ENCODE measurements at regions not wholly inside any gene's neighbourhood (a gene's known extent, or its start where the extent isn't known, plus 50 kb on each side); places are given as distances from the start of the nearest gene placed in this dataset.

- no peak for DNase-seq
- 80% methylated on average over 1 of the region's 9 CpGs for WGBS (ENCODE audit: insufficient coverage, low lambda C conversion rate)
- no peaks in the 10 kb centered on the region for H3K27me3 ChIP-seq (ENCODE audit: control insufficient read depth, insufficient read depth, low read length)
- H3K36me3 ChIP-seq (ENCODE audit: control insufficient read depth, insufficient read depth, low read length), result no peaks in the 10 kb centered on the region
- H3K9me3 ChIP-seq (ENCODE audit: control insufficient read depth, low read depth, low read length), result no peaks in the 10 kb centered on the region
- H3K4me1 ChIP-seq (ENCODE audit: control insufficient read depth, insufficient read depth, low read length), result peaks cover 17% of the 10 kb centered on the region
- no peak overlapping the region for H3K27ac ChIP-seq (ENCODE audit: low read length)
- no peak overlapping the region for H3K4me3 ChIP-seq (ENCODE audit: low read length)
These were observed 105.2 kb upstream of the OR5AK2 start for GRCh38 chr11:56883371-56883987.

GRCh38 chr11:56876621-56877275 lies 112.0 kb upstream of the OR5AK2 start:
- no CpG with 5 or more reads among the region's 3 CpGs for WGBS (ENCODE audit: insufficient coverage, low lambda C conversion rate)
- no peak overlapping the region for H3K27ac ChIP-seq (ENCODE audit: low read length)
- peaks cover 5% of the 10 kb centered on the region for H3K4me1 ChIP-seq (ENCODE audit: control insufficient read depth, insufficient read depth, low read length)
- no peak overlapping the region for H3K4me3 ChIP-seq (ENCODE audit: low read length)
- H3K27me3 ChIP-seq (ENCODE audit: control insufficient read depth, insufficient read depth, low read length), result no peaks in the 10 kb centered on the region
- no peaks in the 10 kb centered on the region for H3K9me3 ChIP-seq (ENCODE audit: control insufficient read depth, low read depth, low read length)
- no peaks in the 10 kb centered on the region for H3K36me3 ChIP-seq (ENCODE audit: control insufficient read depth, insufficient read depth, low read length)
- no peak for DNase-seq

- 90% methylated on average over 2 of the region's 2 CpGs for WGBS (ENCODE audit: insufficient coverage, low lambda C conversion rate)
- Histone ChIP-seq H3K9me3 (ENCODE audit: control insufficient read depth, low read depth, low read length) (no peaks in the 10 kb centered on the region), H3K4me1 (ENCODE audit: control insufficient read depth, insufficient read depth, low read length) (no peaks in the 10 kb centered on the region), H3K4me3 (ENCODE audit: low read length) (no peak overlapping the region), H3K27me3 (ENCODE audit: control insufficient read depth, insufficient read depth, low read length) (no peaks in the 10 kb centered on the region), H3K27ac (ENCODE audit: low read length) (no peak overlapping the region), H3K36me3 (ENCODE audit: control insufficient read depth, insufficient read depth, low read length) (no peaks in the 10 kb centered on the region)
- no peak for DNase-seq
These were observed 106.7 kb upstream of the OR9G4 start for GRCh38 chr11:56855217-56855616.

GRCh38 chr11:56852131-56852530 lies 103.6 kb upstream of the OR9G4 start:
- no peaks in the 10 kb centered on the region for H3K4me1 ChIP-seq (ENCODE audit: control insufficient read depth, insufficient read depth, low read length)
- H3K4me3 ChIP-seq (ENCODE audit: low read length), result no peak overlapping the region
- 80% methylated on average over 1 of the region's 1 CpG for WGBS (ENCODE audit: insufficient coverage, low lambda C conversion rate)
- DNase-seq, result no peak
- no peaks in the 10 kb centered on the region for H3K27me3 ChIP-seq (ENCODE audit: control insufficient read depth, insufficient read depth, low read length)
- H3K27ac ChIP-seq (ENCODE audit: low read length), result no peak overlapping the region
- H3K36me3 ChIP-seq (ENCODE audit: control insufficient read depth, insufficient read depth, low read length), result no peaks in the 10 kb centered on the region
- no peaks in the 10 kb centered on the region for H3K9me3 ChIP-seq (ENCODE audit: control insufficient read depth, low read depth, low read length)

- WGBS (ENCODE audit: insufficient coverage, low lambda C conversion rate), result 100% methylated on average over 1 of the region's 2 CpGs
- H3K27me3 ChIP-seq (ENCODE audit: control insufficient read depth, insufficient read depth, low read length), result no peaks in the 10 kb centered on the region
- H3K4me1 ChIP-seq (ENCODE audit: control insufficient read depth, insufficient read depth, low read length), result no peaks in the 10 kb centered on the region
- no peaks in the 10 kb centered on the region for H3K36me3 ChIP-seq (ENCODE audit: control insufficient read depth, insufficient read depth, low read length)
- H3K27ac ChIP-seq (ENCODE audit: low read length), result no peak overlapping the region
- no peak for DNase-seq
- H3K9me3 ChIP-seq (ENCODE audit: control insufficient read depth, low read depth, low read length), result peaks cover 6% of the 10 kb centered on the region
- H3K4me3 ChIP-seq (ENCODE audit: low read length), result no peak overlapping the region
These were observed 101.4 kb upstream of the OR9G4 start for GRCh38 chr11:56849852-56850251.

GRCh38 chr11:56849250-56849649 lies 100.8 kb upstream of the OR9G4 start:
- Histone ChIP-seq H3K4me1 (ENCODE audit: control insufficient read depth, insufficient read depth, low read length) (no peaks in the 10 kb centered on the region), H3K36me3 (ENCODE audit: control insufficient read depth, insufficient read depth, low read length) (no peaks in the 10 kb centered on the region), H3K4me3 (ENCODE audit: low read length) (no peak overlapping the region), H3K27me3 (ENCODE audit: control insufficient read depth, insufficient read depth, low read length) (no peaks in the 10 kb centered on the region), H3K27ac (ENCODE audit: low read length) (no peak overlapping the region), H3K9me3 (ENCODE audit: control insufficient read depth, low read depth, low read length) (peaks cover 6% of the 10 kb centered on the region)
- DNase-seq, result no peak

GRCh38 chr11:56848141-56848809 lies 99.8 kb upstream of the OR9G4 start:
- H3K4me1 ChIP-seq (ENCODE audit: control insufficient read depth, insufficient read depth, low read length), result no peaks in the 10 kb centered on the region
- no peaks in the 10 kb centered on the region for H3K36me3 ChIP-seq (ENCODE audit: control insufficient read depth, insufficient read depth, low read length)
- H3K27ac ChIP-seq (ENCODE audit: low read length), result no peak overlapping the region
- 83% methylated on average over 2 of the region's 8 CpGs for WGBS (ENCODE audit: insufficient coverage, low lambda C conversion rate)
- no peak for DNase-seq
- no peak overlapping the region for H3K4me3 ChIP-seq (ENCODE audit: low read length)
- no peaks in the 10 kb centered on the region for H3K27me3 ChIP-seq (ENCODE audit: control insufficient read depth, insufficient read depth, low read length)
- peaks cover 6% of the 10 kb centered on the region for H3K9me3 ChIP-seq (ENCODE audit: control insufficient read depth, low read depth, low read length)

GRCh38 chr11:56846631-56847576 lies 98.4 kb upstream of the OR9G4 start:
- peaks cover 3% of the 10 kb centered on the region for H3K4me1 ChIP-seq (ENCODE audit: control insufficient read depth, insufficient read depth, low read length)
- no peaks in the 10 kb centered on the region for H3K36me3 ChIP-seq (ENCODE audit: control insufficient read depth, insufficient read depth, low read length)
- no peak overlapping the region for H3K27ac ChIP-seq (ENCODE audit: low read length)
- WGBS (ENCODE audit: insufficient coverage, low lambda C conversion rate), result no CpG with 5 or more reads among the region's 8 CpGs
- DNase-seq, result no peak
- no peak overlapping the region for H3K4me3 ChIP-seq (ENCODE audit: low read length)
- no peaks in the 10 kb centered on the region for H3K27me3 ChIP-seq (ENCODE audit: control insufficient read depth, insufficient read depth, low read length)
- H3K9me3 ChIP-seq (ENCODE audit: control insufficient read depth, low read depth, low read length), result peaks cover 6% of the 10 kb centered on the region

- Histone ChIP-seq H3K9me3 (ENCODE audit: control insufficient read depth, low read depth, low read length) (peaks cover 6% of the 10 kb centered on the region), H3K4me3 (ENCODE audit: low read length) (no peak overlapping the region), H3K4me1 (ENCODE audit: control insufficient read depth, insufficient read depth, low read length) (peaks cover 4% of the 10 kb centered on the region), H3K27ac (ENCODE audit: low read length) (no peak overlapping the region), H3K36me3 (ENCODE audit: control insufficient read depth, insufficient read depth, low read length) (no peaks in the 10 kb centered on the region), H3K27me3 (ENCODE audit: control insufficient read depth, insufficient read depth, low read length) (no peaks in the 10 kb centered on the region)
- no CpG with 5 or more reads among the region's 20 CpGs for WGBS (ENCODE audit: insufficient coverage, low lambda C conversion rate)
- no peak for DNase-seq
These were observed 96.7 kb upstream of the OR9G4 start for GRCh38 chr11:56845121-56845732.

GRCh38 chr11:56843816-56844215 lies 95.3 kb upstream of the OR9G4 start:
- 80% methylated on average over 1 of the region's 2 CpGs for WGBS (ENCODE audit: insufficient coverage, low lambda C conversion rate)

More at GRCh38 chr11:56843816-56844215, 95.3 kb upstream of the OR9G4 start:
- H3K36me3 ChIP-seq (ENCODE audit: control insufficient read depth, insufficient read depth, low read length), result no peaks in the 10 kb centered on the region
- no peak overlapping the region for H3K4me3 ChIP-seq (ENCODE audit: low read length)
- H3K27ac ChIP-seq (ENCODE audit: low read length), result no peak overlapping the region
- H3K4me1 ChIP-seq (ENCODE audit: control insufficient read depth, insufficient read depth, low read length), result peaks cover 4% of the 10 kb centered on the region
- DNase-seq, result no peak
- H3K27me3 ChIP-seq (ENCODE audit: control insufficient read depth, insufficient read depth, low read length), result no peaks in the 10 kb centered on the region
- H3K9me3 ChIP-seq (ENCODE audit: control insufficient read depth, low read depth, low read length), result peaks cover 6% of the 10 kb centered on the region

All from large intestine (tissue), 3 donors.